Adipocyte (in vitro differentiated cells): ENCODE measurements at regions not wholly inside any gene's neighbourhood (a gene's known extent, or its start where the extent isn't known, plus 50 kb on each side); places are given as distances from the start of the nearest gene placed in this dataset.
"Not testable (repeated sequence)": the region's sequence is repeated elsewhere in the genome, so short reads cannot be mapped to it uniquely, and the experiment has no call there.

Source experiments
- DNase-seq: peaks from one replicate; pipeline ENCODE4 v3.0.0-alpha.2; 2015; ENCODE audit warnings: low read depth
- H3K27me3 ChIP-seq: replicated peaks from 2 replicates; pipeline ENCODE4 v1.7.0; 2013; ENCODE audit warnings: mild to moderate bottlenecking, low read length, moderate library complexity; ENCODE audit not compliant: control insufficient read depth, insufficient read depth
- H3K36me3 ChIP-seq: 2 replicates; pipeline ENCODE4 v1.7.0; 2013; ENCODE audit warnings: low read length, mild to moderate bottlenecking, moderate library complexity; ENCODE audit not compliant: control insufficient read depth, insufficient read depth, severe bottlenecking
- H3K4me1 ChIP-seq: 2 replicates; pipeline ENCODE4 v1.7.0; 2013; ENCODE audit warnings: mild to moderate bottlenecking, low read length, moderate library complexity; ENCODE audit not compliant: control insufficient read depth, insufficient read depth
- H3K4me3 ChIP-seq: 2 replicates; pipeline ENCODE4 v1.7.0; 2013; ENCODE audit warnings: mild to moderate bottlenecking, low read length, moderate library complexity
- H3K9ac ChIP-seq: 2 replicates; pipeline ENCODE4 v1.7.0; 2013; ENCODE audit warnings: mild to moderate bottlenecking, low read length, moderate library complexity
- H3K9me3 ChIP-seq: 2 replicates; pipeline ENCODE4 v1.7.0; 2013; ENCODE audit warnings: mild to moderate bottlenecking, low read length, moderate library complexity; ENCODE audit not compliant: control insufficient read depth

DNA sequence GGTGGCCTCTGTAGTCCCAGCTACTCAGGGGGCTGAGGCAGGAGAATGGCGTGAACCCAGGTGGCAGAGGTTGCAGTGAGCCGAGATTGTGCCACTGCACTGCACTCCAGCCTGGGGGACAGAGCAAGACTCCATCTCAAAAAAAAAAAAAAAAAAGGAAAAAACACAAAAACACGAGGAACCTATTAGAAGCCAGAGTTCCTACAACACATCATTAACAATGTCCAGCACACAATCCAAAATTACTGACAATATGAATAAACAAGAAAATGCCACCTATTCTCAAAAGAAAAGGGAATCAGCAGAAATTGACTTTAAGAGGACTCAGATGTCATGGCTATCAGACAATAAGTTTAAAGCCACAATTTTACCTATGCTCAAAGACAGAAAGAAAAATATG lies 57.3 kb upstream of the HS3ST3A1 start:
- not testable (repeated sequence) for H3K9ac ChIP-seq, H3K36me3 ChIP-seq, H3K9me3 ChIP-seq, H3K27me3 ChIP-seq, DNase-seq, H3K4me1 ChIP-seq, H3K4me3 ChIP-seq

DNA sequence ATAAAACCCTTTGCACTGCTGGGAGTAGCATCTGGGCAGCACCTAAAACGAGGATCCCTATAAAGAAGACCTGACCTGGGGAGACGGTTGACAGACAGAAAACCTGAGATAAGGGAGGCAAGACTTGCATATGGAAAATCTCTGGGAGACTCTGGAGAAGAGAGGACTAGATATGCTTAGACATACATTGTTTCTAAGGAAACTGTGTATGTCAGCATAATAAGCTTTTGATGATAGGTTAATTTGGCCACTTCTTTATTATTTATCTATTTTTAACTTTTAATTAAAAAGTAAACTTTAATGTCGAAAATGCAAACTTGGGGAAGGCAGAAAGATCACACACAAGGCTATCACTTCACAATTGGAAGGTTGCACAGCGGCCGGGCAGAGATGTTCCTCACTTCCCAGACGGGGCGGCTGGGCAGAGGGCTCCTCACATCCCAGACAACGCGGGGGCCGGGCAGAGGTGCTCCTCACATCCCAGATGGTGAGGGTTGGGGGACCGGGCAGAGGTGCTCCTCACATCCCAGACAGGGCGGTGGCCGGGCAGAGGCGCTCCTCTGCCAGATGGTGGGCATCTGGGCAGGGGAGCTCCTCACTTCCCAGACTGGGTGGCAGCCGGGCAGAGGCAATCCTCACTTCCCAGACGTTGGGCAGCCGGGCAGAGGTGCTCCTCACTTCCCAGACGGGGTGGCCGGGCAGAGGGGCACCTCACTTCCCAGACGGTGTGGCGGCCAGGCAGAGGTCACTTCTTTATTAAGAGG lies 64.3 kb upstream of the HS3ST3A1 start:
- H3K9ac ChIP-seq = no peak overlapping the region
- H3K4me3 ChIP-seq = no peak overlapping the region
- no peaks in the 10 kb centered on the region for H3K36me3 ChIP-seq
- no peaks in the 10 kb centered on the region for H3K27me3 ChIP-seq
- peaks cover 16% of the 10 kb centered on the region for H3K9me3 ChIP-seq
- no peak for DNase-seq
- no peaks in the 10 kb centered on the region for H3K4me1 ChIP-seq

DNA sequence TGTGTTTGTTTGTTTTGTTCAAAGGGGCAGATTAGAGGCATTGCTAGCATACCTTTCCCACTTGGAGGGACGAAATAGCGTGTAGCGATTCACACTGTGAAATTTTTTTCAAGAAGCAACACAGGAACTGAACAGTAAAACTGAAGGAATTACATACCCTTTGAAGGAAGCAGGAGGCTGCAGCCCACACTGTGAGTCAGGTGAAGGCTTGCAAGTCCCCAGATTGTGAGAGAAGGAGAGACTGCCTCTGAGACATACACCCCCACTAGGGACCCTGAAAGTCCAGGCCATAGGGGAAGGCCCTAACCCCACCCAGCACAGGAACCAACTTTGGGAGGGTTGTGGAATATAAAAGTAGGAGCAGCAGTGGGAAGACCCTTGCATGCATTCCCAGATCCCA lies 69.6 kb upstream of the HS3ST3A1 start:
- Histone ChIP-seq H3K4me3 (no peak overlapping the region), H3K36me3 (no peaks in the 10 kb centered on the region), H3K9me3 (peaks cover 21% of the 10 kb centered on the region), H3K9ac (no peak overlapping the region), H3K4me1 (no peaks in the 10 kb centered on the region), H3K27me3 (no peaks in the 10 kb centered on the region)
- DNase-seq = no peak

DNA sequence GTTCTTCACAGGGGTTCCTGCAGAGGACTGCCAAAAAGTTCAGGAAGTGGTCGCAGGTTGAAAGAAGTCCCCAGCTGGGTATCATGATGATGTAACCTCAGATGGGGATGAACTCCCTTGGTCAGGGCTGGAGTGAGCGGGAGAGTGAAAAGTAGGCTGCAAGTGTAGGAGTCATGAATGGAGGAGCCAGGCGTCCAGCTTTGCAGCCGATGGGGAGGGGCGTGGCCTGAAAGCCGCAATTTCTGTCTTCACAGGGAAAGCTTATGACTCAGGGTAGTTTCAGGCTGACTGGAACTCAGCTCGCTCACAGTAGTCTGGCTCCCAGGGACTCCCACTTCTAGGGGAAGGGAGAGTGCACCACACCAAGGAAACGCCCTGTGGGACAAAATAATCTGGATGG lies 70.0 kb upstream of the HS3ST3A1 start:
- Histone ChIP-seq H3K4me3 (no peak overlapping the region), H3K9me3 (peaks cover 21% of the 10 kb centered on the region), H3K9ac (no peak overlapping the region), H3K27me3 (no peaks in the 10 kb centered on the region), H3K36me3 (no peaks in the 10 kb centered on the region), H3K4me1 (no peaks in the 10 kb centered on the region)
- DNase-seq = no peak

DNA sequence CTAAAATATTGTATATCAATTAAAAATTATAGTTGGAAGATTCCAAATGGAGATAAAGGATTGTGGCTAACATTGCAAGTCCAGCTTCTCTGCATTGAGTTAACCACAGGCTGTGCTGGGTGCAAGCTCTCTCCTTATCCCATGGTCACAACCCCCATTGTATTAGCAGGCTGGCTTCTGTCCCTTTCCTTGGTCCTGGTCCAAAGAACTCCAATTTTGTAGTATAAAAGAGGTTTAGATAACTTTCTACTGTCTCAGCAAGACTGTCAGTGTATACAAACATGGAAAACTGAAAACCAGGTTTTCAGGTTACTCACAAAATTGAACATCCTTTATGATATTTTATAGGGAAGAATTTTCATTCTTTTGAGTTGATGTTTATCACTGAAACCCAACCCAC lies 76.6 kb upstream of the HS3ST3A1 start:
- H3K4me1 ChIP-seq = no peaks in the 10 kb centered on the region
- H3K4me3 ChIP-seq = no peak overlapping the region
- H3K27me3 ChIP-seq = no peaks in the 10 kb centered on the region
- DNase-seq = no peak
- H3K9me3 ChIP-seq = peaks cover 5% of the 10 kb centered on the region
- no peaks in the 10 kb centered on the region for H3K36me3 ChIP-seq
- H3K9ac ChIP-seq = no peak overlapping the region

DNA sequence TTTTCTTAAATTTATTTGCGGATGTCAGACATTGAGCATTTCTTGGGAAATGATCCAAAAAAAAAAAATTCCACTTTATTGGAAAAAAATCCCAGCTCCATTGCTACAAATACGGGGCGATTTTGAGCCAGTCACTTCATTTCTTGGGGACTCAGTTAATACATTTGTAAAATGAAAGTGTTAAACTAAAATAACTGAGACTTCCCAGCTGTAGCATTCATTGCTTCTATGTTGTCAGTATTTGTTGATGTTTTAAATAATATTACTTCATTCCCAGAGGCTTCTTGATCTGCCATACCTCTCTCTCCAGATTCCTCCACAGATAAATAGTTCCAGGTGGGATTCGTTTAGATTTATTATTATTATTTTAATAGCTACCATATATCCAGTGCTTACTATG lies 77.1 kb upstream of the HS3ST3A1 start:
- no peaks in the 10 kb centered on the region for H3K4me1 ChIP-seq
- no peaks in the 10 kb centered on the region for H3K27me3 ChIP-seq
- no peaks in the 10 kb centered on the region for H3K36me3 ChIP-seq
- H3K9ac ChIP-seq = no peak overlapping the region
- no peak overlapping the region for H3K4me3 ChIP-seq
- DNase-seq = no peak
- peaks cover 2% of the 10 kb centered on the region for H3K9me3 ChIP-seq

DNA sequence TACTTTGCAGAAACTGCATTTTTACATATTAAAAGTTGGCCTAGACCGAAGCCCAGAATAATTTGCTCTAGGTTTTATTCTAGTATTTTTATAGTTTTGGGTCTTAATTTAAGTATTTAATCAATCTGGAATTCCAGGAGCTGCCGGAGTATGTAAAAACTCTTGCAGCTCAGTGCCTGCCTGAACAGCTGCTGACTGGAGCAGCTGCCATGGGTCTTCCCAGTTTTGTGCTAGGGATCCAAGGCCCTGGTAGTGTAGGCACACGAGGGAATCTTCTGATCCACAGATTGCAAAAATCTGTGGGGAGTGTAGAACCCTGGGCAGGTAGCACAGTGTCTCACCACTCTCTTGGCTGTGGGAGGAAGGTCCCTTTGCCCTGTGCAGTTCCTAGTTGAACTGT lies 87.0 kb upstream of the HS3ST3A1 start:
- no peak overlapping the region for H3K4me3 ChIP-seq
- no peak overlapping the region for H3K9ac ChIP-seq
- no peaks in the 10 kb centered on the region for H3K27me3 ChIP-seq
- H3K4me1 ChIP-seq = no peaks in the 10 kb centered on the region
- DNase-seq = no peak
- H3K9me3 ChIP-seq = no peaks in the 10 kb centered on the region
- H3K36me3 ChIP-seq = no peaks in the 10 kb centered on the region

DNA sequence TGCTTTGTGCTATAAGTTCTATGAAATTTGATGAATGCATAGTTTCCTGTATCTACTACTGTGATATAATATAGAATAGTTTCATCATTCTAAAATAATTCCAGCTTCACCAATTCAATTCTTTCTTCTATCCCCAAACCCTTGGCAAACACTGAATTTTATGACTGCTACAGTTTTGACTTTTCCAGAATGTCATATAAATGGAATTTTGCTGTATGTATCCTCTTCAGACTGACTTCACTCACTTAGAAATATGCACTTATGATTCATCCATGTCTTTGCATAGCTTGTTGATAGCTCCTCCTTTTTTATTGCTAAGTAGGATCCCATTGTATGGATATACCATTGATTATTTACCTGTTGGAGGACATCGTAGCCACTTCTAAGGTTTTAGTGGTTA lies 89.1 kb upstream of the HS3ST3A1 start:
- H3K4me1 ChIP-seq = no peaks in the 10 kb centered on the region
- no peak overlapping the region for H3K4me3 ChIP-seq
- no peaks in the 10 kb centered on the region for H3K36me3 ChIP-seq
- no peak overlapping the region for H3K9ac ChIP-seq
- no peaks in the 10 kb centered on the region for H3K9me3 ChIP-seq
- no peaks in the 10 kb centered on the region for H3K27me3 ChIP-seq
- no peak for DNase-seq

DNA sequence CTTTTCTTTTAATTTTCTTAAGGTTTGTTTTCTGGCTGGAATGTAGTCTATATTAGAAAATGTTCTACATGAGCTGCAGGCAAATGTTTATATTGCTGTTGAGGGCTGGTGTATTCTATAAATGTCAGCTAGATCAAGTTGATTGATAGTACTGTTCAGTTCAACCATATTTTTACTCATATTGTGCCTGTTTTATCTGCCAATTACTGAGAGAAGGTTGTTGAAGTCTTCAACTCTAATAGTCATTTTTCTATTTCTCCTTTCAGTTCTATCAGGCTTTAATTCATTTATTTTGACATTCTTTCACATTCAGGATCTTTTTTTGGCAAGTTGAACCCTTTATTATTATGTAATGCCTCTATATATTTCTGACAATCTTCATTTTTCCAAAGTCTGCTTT lies 93.2 kb upstream of the HS3ST3A1 start:
- no peak for DNase-seq
- peaks cover 8% of the 10 kb centered on the region for H3K9me3 ChIP-seq
- H3K9ac ChIP-seq = no peak overlapping the region
- H3K27me3 ChIP-seq = no peaks in the 10 kb centered on the region
- H3K4me1 ChIP-seq = no peaks in the 10 kb centered on the region
- H3K36me3 ChIP-seq = no peaks in the 10 kb centered on the region
- H3K4me3 ChIP-seq = no peak overlapping the region

DNA sequence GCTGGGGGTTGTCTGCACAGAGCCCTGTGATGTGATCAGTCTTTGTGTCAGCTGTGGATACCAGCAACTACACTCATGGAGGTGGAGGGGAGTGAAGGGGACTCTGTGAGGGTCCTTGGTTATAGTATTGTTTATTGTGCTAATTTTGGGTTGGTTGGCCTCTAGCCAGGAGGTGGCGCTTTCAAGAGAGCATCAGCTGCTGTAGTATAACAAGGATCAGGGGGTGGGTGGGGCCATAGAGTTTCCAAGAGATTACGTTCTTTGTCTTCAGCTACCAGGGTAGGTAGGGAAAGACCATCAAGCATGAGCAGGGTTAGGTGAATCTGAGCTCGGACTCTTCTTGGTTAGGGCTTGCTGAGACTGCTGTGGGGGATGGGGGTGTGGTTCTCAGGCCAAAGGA lies 97.1 kb upstream of the HS3ST3A1 start:
- Histone ChIP-seq H3K4me3 (no peak overlapping the region), H3K4me1 (no peaks in the 10 kb centered on the region), H3K9me3 (peaks cover 8% of the 10 kb centered on the region), H3K27me3 (no peaks in the 10 kb centered on the region), H3K9ac (no peak overlapping the region), H3K36me3 (no peaks in the 10 kb centered on the region)
- DNase-seq = no peak

DNA sequence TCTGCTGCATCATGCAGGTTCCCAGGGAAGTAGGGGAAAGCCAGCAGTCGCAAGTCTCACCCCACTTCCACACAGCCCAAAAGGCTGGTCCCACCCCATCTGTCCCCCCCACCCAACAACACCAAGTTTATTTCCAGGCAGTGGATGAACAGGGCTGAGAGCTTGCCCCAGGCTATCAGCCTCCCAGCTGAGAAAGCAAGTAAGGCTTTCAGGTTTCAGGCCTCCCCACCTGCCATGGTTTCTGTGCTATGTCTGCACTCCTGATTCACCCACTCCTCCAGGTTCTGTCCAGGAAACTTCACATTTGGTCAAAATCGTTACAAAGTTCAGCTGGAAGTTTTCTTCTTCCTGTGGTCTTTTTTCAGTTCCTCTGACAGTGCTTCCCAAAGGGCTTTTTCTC lies 97.5 kb upstream of the HS3ST3A1 start:
- Histone ChIP-seq H3K9ac (no peak overlapping the region), H3K27me3 (no peaks in the 10 kb centered on the region), H3K4me1 (peaks cover 2% of the 10 kb centered on the region), H3K9me3 (peaks cover 8% of the 10 kb centered on the region), H3K4me3 (no peak overlapping the region), H3K36me3 (no peaks in the 10 kb centered on the region)
- no peak for DNase-seq

DNA sequence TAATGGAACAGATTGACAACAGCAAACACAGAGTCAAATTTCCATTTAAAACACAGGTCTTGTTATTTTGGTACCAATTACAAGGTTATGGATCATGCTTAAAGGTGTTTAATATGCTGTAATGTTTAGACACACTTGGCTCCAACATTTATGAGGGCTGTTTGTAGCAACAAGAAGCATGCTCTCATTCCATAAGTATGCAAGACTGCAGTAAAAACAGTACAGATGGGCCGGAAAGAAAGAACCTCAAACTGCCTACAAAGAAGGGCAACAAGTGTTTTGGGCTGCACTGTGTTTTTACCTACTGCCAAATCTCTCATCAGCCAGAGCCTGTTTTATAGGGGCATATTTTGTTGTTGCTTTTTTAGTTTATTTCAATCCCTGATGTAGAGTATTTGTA lies 100.5 kb upstream of the HS3ST3A1 start:
- DNase-seq = peak; percentile 26

More for the DNA sequence above, 100.5 kb upstream of the HS3ST3A1 start:
- H3K9me3 ChIP-seq = peaks cover 5% of the 10 kb centered on the region
- H3K27me3 ChIP-seq = no peaks in the 10 kb centered on the region
- H3K4me3 ChIP-seq = no peak overlapping the region
- H3K4me1 ChIP-seq = peaks cover 6% of the 10 kb centered on the region
- no peak overlapping the region for H3K9ac ChIP-seq
- H3K36me3 ChIP-seq = no peaks in the 10 kb centered on the region
